ENCODE measurements at regions not wholly inside any gene's neighbourhood (a gene's known extent, or its start where the extent isn't known, plus 50 kb on each side); places are given as distances from the start of the nearest gene placed in this dataset.

- H3K27ac Mint-ChIP-seq = no peak overlapping the region
- peaks cover 53% of the 10 kb centered on the region for H3K4me1 Mint-ChIP-seq
Observed at GRCh38 chr3:43197181-43197580, 89.2 kb upstream of the SNRK start.

GRCh38 chr3:43196721-43197120, 89.6 kb upstream of the SNRK start:
- Mint-ChIP-seq H3K27ac (no peak overlapping the region), H3K4me1 (peaks cover 53% of the 10 kb centered on the region), H3K4me3 (no peak overlapping the region), H3K9me3 (no peaks in the 10 kb centered on the region), H3K36me3 (no peaks in the 10 kb centered on the region)
- DNase-seq (ENCODE audit: low spot score in 2 of 2) (no peak), ATAC-seq (no peak)

More at GRCh38 chr3:43197181-43197580, 89.2 kb upstream of the SNRK start:
- Mint-ChIP-seq H3K36me3 (no peaks in the 10 kb centered on the region), H3K9me3 (no peaks in the 10 kb centered on the region), H3K4me3 (no peak overlapping the region)
- DNase-seq (ENCODE audit: low spot score in 2 of 2) (no peak), ATAC-seq (no peak)

GRCh38 chr3:43195115-43195498, 89.2 kb upstream of the POMGNT2 start:
- no peak overlapping the region for H3K4me3 Mint-ChIP-seq
- no peak for DNase-seq (ENCODE audit: low spot score in 2 of 2)
- ATAC-seq = no peak
- H3K9me3 Mint-ChIP-seq = no peaks in the 10 kb centered on the region
- peaks cover 57% of the 10 kb centered on the region for H3K4me1 Mint-ChIP-seq
- no peaks in the 10 kb centered on the region for H3K36me3 Mint-ChIP-seq
- H3K27ac Mint-ChIP-seq = peak overlapping the region; percentile 37

- ATAC-seq (peak; percentile 86), DNase-seq (ENCODE audit: low spot score in 2 of 2) (peak in 1 of 2 donors; percentile 51)
- peak overlapping the region; percentile 94 for H3K27ac Mint-ChIP-seq
- peaks cover 3% of the 10 kb centered on the region for H3K9me3 Mint-ChIP-seq
- H3K36me3 Mint-ChIP-seq = no peaks in the 10 kb centered on the region
- H3K4me1 Mint-ChIP-seq = peaks cover 53% of the 10 kb centered on the region
- peak overlapping the region; percentile 56 for H3K4me3 Mint-ChIP-seq
Observed at GRCh38 chr3:43194490-43195114, 88.7 kb upstream of the POMGNT2 start.

- Mint-ChIP-seq H3K9me3 (peaks cover 3% of the 10 kb centered on the region), H3K36me3 (no peaks in the 10 kb centered on the region), H3K27ac (peak overlapping the region; percentile 94), H3K4me1 (peaks cover 50% of the 10 kb centered on the region), H3K4me3 (peak overlapping the region; percentile 56)
- DNase-seq (ENCODE audit: low spot score in 2 of 2) = no peak
- ATAC-seq = peak; percentile 52
Observed at GRCh38 chr3:43194069-43194468, 88.2 kb upstream of the POMGNT2 start.

GRCh38 chr3:43192028-43192427, 86.1 kb upstream of the POMGNT2 start:
- Mint-ChIP-seq H3K9me3 (peaks cover 3% of the 10 kb centered on the region), H3K27ac (no peak overlapping the region), H3K4me1 (peaks cover 38% of the 10 kb centered on the region), H3K36me3 (no peaks in the 10 kb centered on the region), H3K4me3 (no peak overlapping the region)
- ATAC-seq = no peak
- no peak for DNase-seq (ENCODE audit: low spot score in 2 of 2)

GRCh38 chr3:43191116-43191515, 85.2 kb upstream of the POMGNT2 start:
- Mint-ChIP-seq H3K4me1 (peaks cover 37% of the 10 kb centered on the region), H3K27ac (no peak overlapping the region), H3K36me3 (no peaks in the 10 kb centered on the region), H3K4me3 (no peak overlapping the region), H3K9me3 (peaks cover 3% of the 10 kb centered on the region)
- ATAC-seq (no peak), DNase-seq (ENCODE audit: low spot score in 2 of 2) (no peak)

GRCh38 chr3:43190670-43191069, 84.8 kb upstream of the POMGNT2 start:
- H3K36me3 Mint-ChIP-seq = no peaks in the 10 kb centered on the region
- H3K4me3 Mint-ChIP-seq = no peak overlapping the region
- ATAC-seq (no peak), DNase-seq (ENCODE audit: low spot score in 2 of 2) (no peak)
- peaks cover 3% of the 10 kb centered on the region for H3K9me3 Mint-ChIP-seq
- peaks cover 33% of the 10 kb centered on the region for H3K4me1 Mint-ChIP-seq
- no peak overlapping the region for H3K27ac Mint-ChIP-seq

- peaks cover 8% of the 10 kb centered on the region for H3K4me1 Mint-ChIP-seq
- ATAC-seq (no peak), DNase-seq (ENCODE audit: low spot score in 2 of 2) (no peak)
- H3K36me3 Mint-ChIP-seq = no peaks in the 10 kb centered on the region
- peaks cover 3% of the 10 kb centered on the region for H3K9me3 Mint-ChIP-seq
- H3K4me3 Mint-ChIP-seq = no peak overlapping the region
- no peak overlapping the region for H3K27ac Mint-ChIP-seq
Observed at GRCh38 chr3:43187836-43188479, 82.1 kb upstream of the POMGNT2 start.

GRCh38 chr3:43185983-43186314, 80.1 kb upstream of the POMGNT2 start:
- ATAC-seq (no peak), DNase-seq (ENCODE audit: low spot score in 2 of 2) (no peak)
- Mint-ChIP-seq H3K27ac (no peak overlapping the region), H3K9me3 (peaks cover 3% of the 10 kb centered on the region), H3K4me1 (peaks cover 20% of the 10 kb centered on the region), H3K36me3 (no peaks in the 10 kb centered on the region), H3K4me3 (no peak overlapping the region)

- peaks cover 3% of the 10 kb centered on the region for H3K9me3 Mint-ChIP-seq
- DNase-seq (ENCODE audit: low spot score in 2 of 2) = no peak
- peaks cover 23% of the 10 kb centered on the region for H3K4me1 Mint-ChIP-seq
Observed at GRCh38 chr3:43185274-43185982, 79.5 kb upstream of the POMGNT2 start.

GRCh38 chr3:43183456-43183855, 77.6 kb upstream of the POMGNT2 start:
- Mint-ChIP-seq H3K27ac (peak overlapping the region; percentile 45), H3K9me3 (no peaks in the 10 kb centered on the region), H3K4me3 (no peak overlapping the region), H3K36me3 (no peaks in the 10 kb centered on the region), H3K4me1 (peaks cover 39% of the 10 kb centered on the region)
- no peak for ATAC-seq
- DNase-seq (ENCODE audit: low spot score in 2 of 2) = no peak

More at GRCh38 chr3:43185274-43185982, 79.5 kb upstream of the POMGNT2 start:
- H3K27ac Mint-ChIP-seq = no peak overlapping the region
- no peak overlapping the region for H3K4me3 Mint-ChIP-seq
- no peak for ATAC-seq
- no peaks in the 10 kb centered on the region for H3K36me3 Mint-ChIP-seq

- H3K27ac Mint-ChIP-seq = peak overlapping the region; percentile 91
- no peaks in the 10 kb centered on the region for H3K36me3 Mint-ChIP-seq
- DNase-seq (ENCODE audit: low spot score in 2 of 2) (peak in 1 of 2 donors; percentile 62), ATAC-seq (peak; percentile 91)
- peak overlapping the region; percentile 55 for H3K4me3 Mint-ChIP-seq
- H3K9me3 Mint-ChIP-seq = no peaks in the 10 kb centered on the region
- peaks cover 44% of the 10 kb centered on the region for H3K4me1 Mint-ChIP-seq
Observed at GRCh38 chr3:43181202-43181821, 75.4 kb upstream of the POMGNT2 start.

GRCh38 chr3:43180694-43181093, 74.8 kb upstream of the POMGNT2 start:
- Mint-ChIP-seq H3K36me3 (no peaks in the 10 kb centered on the region), H3K4me1 (peaks cover 44% of the 10 kb centered on the region), H3K9me3 (no peaks in the 10 kb centered on the region), H3K4me3 (peak overlapping the region; percentile 55), H3K27ac (peak overlapping the region; percentile 91)
- ATAC-seq (no peak), DNase-seq (ENCODE audit: low spot score in 2 of 2) (no peak)

GRCh38 chr3:43180027-43180426, 74.1 kb upstream of the POMGNT2 start:
- Mint-ChIP-seq H3K27ac (peak overlapping the region; percentile 91), H3K4me3 (peak overlapping the region; percentile 55), H3K36me3 (no peaks in the 10 kb centered on the region), H3K4me1 (peaks cover 44% of the 10 kb centered on the region), H3K9me3 (no peaks in the 10 kb centered on the region)
- DNase-seq (ENCODE audit: low spot score in 2 of 2) = peak in 1 of 2 donors; percentile 56
- ATAC-seq = peak; percentile 74

Measured in stimulated activated effector memory CD8-positive, alpha-beta T cell treated with anti-CD3 and anti-CD28 coated beads, Interleukin-12 subunit alpha, Interleukin-12 subunit beta, amount 100 ng/mL, for 72 hours (primary cell).